ENCODE measurements at regions not wholly inside any gene's neighbourhood (a gene's known extent, or its start where the extent isn't known, plus 50 kb on each side); places are given as distances from the start of the nearest gene placed in this dataset.

- no peak overlapping the region for H3K27ac ChIP-seq
- intact Hi-C loops (cut with DNase I), result no loop called here
- DNase-seq (ENCODE audit: extremely low spot score in 2 of 2), result no peak
- H3K27me3 ChIP-seq, result no peaks in the 10 kb centered on the region
- no peaks in the 10 kb centered on the region for H3K36me3 ChIP-seq
- no peak overlapping the region for H3K4me3 ChIP-seq
- TF ChIP-seq POLR2AphosphoS5 (IDR thresholded peaks at IDR 0.05; ENCODE audit: insufficient read depth in 1 of 2, low read depth in 1 of 2) (no peak), POLR2A (IDR thresholded peaks at IDR 0.05) (no peak)
- TF ChIP-seq, protein P1, sequence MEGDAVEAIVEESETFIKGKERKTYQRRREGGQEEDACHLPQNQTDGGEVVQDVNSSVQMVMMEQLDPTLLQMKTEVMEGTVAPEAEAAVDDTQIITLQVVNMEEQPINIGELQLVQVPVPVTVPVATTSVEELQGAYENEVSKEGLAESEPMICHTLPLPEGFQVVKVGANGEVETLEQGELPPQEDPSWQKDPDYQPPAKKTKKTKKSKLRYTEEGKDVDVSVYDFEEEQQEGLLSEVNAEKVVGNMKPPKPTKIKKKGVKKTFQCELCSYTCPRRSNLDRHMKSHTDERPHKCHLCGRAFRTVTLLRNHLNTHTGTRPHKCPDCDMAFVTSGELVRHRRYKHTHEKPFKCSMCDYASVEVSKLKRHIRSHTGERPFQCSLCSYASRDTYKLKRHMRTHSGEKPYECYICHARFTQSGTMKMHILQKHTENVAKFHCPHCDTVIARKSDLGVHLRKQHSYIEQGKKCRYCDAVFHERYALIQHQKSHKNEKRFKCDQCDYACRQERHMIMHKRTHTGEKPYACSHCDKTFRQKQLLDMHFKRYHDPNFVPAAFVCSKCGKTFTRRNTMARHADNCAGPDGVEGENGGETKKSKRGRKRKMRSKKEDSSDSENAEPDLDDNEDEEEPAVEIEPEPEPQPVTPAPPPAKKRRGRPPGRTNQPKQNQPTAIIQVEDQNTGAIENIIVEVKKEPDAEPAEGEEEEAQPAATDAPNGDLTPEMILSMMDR (IDR thresholded peaks at IDR 0.05), result no peak
- no peaks in the 10 kb centered on the region for H3K4me1 ChIP-seq
- H3K9me3 ChIP-seq, result no peaks in the 10 kb centered on the region
Observed at GRCh38 chr4:181618896-181619295, 624.3 kb upstream of the TENM3 start.

- Histone ChIP-seq H3K4me1 (no peaks in the 10 kb centered on the region), H3K4me3 (no peak overlapping the region), H3K27me3 (no peaks in the 10 kb centered on the region), H3K27ac (no peak overlapping the region), H3K36me3 (no peaks in the 10 kb centered on the region), H3K9me3 (no peaks in the 10 kb centered on the region)
- intact Hi-C loops (cut with DNase I), result no loop called here
- no peak for TF ChIP-seq POLR2A (IDR thresholded peaks at IDR 0.05)
- TF ChIP-seq POLR2AphosphoS5 (IDR thresholded peaks at IDR 0.05; ENCODE audit: insufficient read depth in 1 of 2, low read depth in 1 of 2), result no peak
- TF ChIP-seq, protein P1 (IDR thresholded peaks at IDR 0.05), result no peak
- no peak for DNase-seq (ENCODE audit: extremely low spot score in 2 of 2)
Observed at GRCh38 chr4:181619651-181620050, 623.6 kb upstream of the TENM3 start.

GRCh38 chr4:181637186-181638105 is 605.8 kb upstream of the TENM3 start:
- intact Hi-C loops (cut with DNase I), result no loop called here
- H3K36me3 ChIP-seq, result no peaks in the 10 kb centered on the region
- H3K27ac ChIP-seq, result no peak overlapping the region
- DNase-seq (ENCODE audit: extremely low spot score in 2 of 2), result no peak
- H3K4me3 ChIP-seq, result no peak overlapping the region
- TF ChIP-seq POLR2AphosphoS5 (IDR thresholded peaks at IDR 0.05; ENCODE audit: insufficient read depth in 1 of 2, low read depth in 1 of 2), result no peak
- TF ChIP-seq POLR2A (IDR thresholded peaks at IDR 0.05), result no peak
- TF ChIP-seq, protein P1 (IDR thresholded peaks at IDR 0.05), result no peak
- no peaks in the 10 kb centered on the region for H3K4me1 ChIP-seq
- H3K27me3 ChIP-seq, result no peaks in the 10 kb centered on the region
- no peaks in the 10 kb centered on the region for H3K9me3 ChIP-seq

- H3K27ac ChIP-seq, result no peak overlapping the region
- H3K27me3 ChIP-seq, result no peaks in the 10 kb centered on the region
- no peak for DNase-seq (ENCODE audit: extremely low spot score in 2 of 2)
- no peaks in the 10 kb centered on the region for H3K36me3 ChIP-seq
- TF ChIP-seq POLR2A (IDR thresholded peaks at IDR 0.05) (no peak), POLR2AphosphoS5 (IDR thresholded peaks at IDR 0.05; ENCODE audit: insufficient read depth in 1 of 2, low read depth in 1 of 2) (no peak)
- TF ChIP-seq, protein P1 (IDR thresholded peaks at IDR 0.05), result no peak
- H3K4me3 ChIP-seq, result no peak overlapping the region
- no peaks in the 10 kb centered on the region for H3K9me3 ChIP-seq
- no peaks in the 10 kb centered on the region for H3K4me1 ChIP-seq
- intact Hi-C loops (cut with DNase I), result no loop called here
Observed at GRCh38 chr4:181643466-181643865, 599.7 kb upstream of the TENM3 start.

DNA sequence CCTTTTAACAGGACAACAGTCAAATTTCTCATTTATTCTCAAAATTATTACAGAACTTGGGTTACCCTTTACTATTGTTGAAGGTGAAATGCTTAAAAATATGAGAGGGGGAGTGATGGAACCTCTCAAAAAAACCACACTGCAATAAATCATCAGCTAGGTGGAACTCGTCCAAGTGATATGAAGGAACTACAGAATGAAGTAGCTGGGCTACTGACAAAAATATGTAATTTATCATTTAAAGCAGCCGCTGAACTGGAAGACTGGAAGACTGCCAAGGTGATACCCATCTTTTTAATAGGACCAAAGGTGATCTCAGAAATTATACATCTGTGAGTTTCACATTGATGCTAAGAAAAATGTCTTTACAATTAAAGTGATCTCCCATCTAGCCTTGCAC is 597.7 kb upstream of the TENM3 start:
- H3K9me3 ChIP-seq, result no peaks in the 10 kb centered on the region
- TF ChIP-seq, protein P1 (IDR thresholded peaks at IDR 0.05), result no peak
- TF ChIP-seq POLR2A (IDR thresholded peaks at IDR 0.05), result no peak
- no peak for TF ChIP-seq POLR2AphosphoS5 (IDR thresholded peaks at IDR 0.05; ENCODE audit: insufficient read depth in 1 of 2, low read depth in 1 of 2)
- intact Hi-C loops (cut with DNase I), result no loop called here
- no peaks in the 10 kb centered on the region for H3K4me1 ChIP-seq
- no peaks in the 10 kb centered on the region for H3K27me3 ChIP-seq
- no peak overlapping the region for H3K4me3 ChIP-seq
- DNase-seq (ENCODE audit: extremely low spot score in 2 of 2), result no peak
- no peaks in the 10 kb centered on the region for H3K36me3 ChIP-seq
- H3K27ac ChIP-seq, result no peak overlapping the region

All from vagina (tissue), 2 donors.